ENCODE measurements at regions not wholly inside any gene's neighbourhood (a gene's known extent, or its start where the extent isn't known, plus 50 kb on each side); places are given as distances from the start of the nearest gene placed in this dataset.

DNA sequence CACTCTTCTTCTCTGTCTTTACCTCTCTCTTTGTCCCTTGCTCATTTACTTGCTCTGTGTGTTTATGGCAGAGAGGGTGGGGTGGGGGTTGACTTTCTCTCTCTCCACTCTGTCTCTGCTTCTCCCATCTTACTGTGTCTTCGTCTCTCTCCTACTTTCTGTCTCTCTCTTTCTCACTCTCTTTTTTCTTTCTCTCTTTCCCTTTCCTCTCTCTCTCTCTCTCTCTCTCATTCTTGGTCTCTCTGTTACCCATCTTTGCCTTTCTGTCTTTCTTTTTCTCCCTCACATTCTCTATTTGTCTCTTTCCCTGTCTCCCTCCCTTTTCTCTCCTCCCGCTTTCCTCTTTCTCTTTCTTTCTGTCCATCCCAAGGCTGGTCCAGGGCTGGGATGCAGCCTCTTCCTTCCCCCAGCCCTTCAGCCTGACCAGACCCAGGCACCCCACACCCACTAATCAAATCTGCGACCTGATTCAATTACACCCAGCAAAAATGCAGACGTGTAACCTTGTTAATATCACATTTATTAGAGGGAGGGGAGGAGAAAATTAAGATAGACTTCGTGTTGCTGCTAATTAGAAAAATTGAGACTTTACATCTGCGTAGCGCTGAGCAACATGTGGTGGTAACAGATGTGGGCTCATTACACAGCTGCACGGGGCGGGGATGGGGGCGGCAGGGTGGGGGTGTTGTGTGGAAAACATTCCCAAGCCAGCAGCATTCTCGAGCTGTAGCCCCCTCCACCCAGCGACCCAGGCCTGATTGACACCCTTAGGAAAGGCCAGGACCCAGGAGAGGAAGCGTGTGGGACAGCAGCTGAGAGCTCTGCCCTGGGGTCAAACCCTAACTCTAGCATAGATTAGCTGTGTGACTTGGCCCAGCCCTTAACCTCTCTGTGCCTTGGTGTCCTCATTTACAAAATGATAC, 124.9 kb upstream of the MAFB start:
- TF ChIP-seq, protein P1, sequence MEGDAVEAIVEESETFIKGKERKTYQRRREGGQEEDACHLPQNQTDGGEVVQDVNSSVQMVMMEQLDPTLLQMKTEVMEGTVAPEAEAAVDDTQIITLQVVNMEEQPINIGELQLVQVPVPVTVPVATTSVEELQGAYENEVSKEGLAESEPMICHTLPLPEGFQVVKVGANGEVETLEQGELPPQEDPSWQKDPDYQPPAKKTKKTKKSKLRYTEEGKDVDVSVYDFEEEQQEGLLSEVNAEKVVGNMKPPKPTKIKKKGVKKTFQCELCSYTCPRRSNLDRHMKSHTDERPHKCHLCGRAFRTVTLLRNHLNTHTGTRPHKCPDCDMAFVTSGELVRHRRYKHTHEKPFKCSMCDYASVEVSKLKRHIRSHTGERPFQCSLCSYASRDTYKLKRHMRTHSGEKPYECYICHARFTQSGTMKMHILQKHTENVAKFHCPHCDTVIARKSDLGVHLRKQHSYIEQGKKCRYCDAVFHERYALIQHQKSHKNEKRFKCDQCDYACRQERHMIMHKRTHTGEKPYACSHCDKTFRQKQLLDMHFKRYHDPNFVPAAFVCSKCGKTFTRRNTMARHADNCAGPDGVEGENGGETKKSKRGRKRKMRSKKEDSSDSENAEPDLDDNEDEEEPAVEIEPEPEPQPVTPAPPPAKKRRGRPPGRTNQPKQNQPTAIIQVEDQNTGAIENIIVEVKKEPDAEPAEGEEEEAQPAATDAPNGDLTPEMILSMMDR (IDR thresholded peaks at IDR 0.05) = no peak
- TF ChIP-seq POLR2AphosphoS5 (IDR thresholded peaks at IDR 0.05) = no peak
